Spleen (tissue), 11 donors: ENCODE measurements at regions not wholly inside any gene's neighbourhood (a gene's known extent, or its start where the extent isn't known, plus 50 kb on each side); places are given as distances from the start of the nearest gene placed in this dataset.

Experiments
- DNase-seq: peaks from one replicate; pipeline ENCODE4 v3.0.0-alpha.2; 2020
- H3K27ac ChIP-seq, 8 donors: fragments of 200-600 bp; sonication (generic) in 7 of 8; 1 replicate in 4 of 8; 2 replicates in 4 of 8; pipeline versions ENCODE4 v1.5.0 to v1.8.0; 2016 to 2021; ENCODE audit warnings: inconsistent platforms in 4 of 8, mild to moderate bottlenecking in 4 of 8, moderate library complexity in 1 of 8
- H3K27me3 ChIP-seq, 7 donors: fragments of 200-600 bp; sonication (generic) in 6 of 7; replicated peaks in 1 of 7; 1 replicate in 4 of 7; 2 replicates in 3 of 7; pipeline versions ENCODE4 v1.5.0 to v1.8.0; 2016 to 2021; ENCODE audit warnings: inconsistent platforms in 3 of 7, mild to moderate bottlenecking in 1 of 7
- H3K36me3 ChIP-seq, 6 donors: fragments of 200-600 bp; sonication (generic) in 5 of 6; 1 replicate in 4 of 6; 2 replicates in 2 of 6; pipeline versions ENCODE4 v1.5.0 to v1.8.0; 2016 to 2021; ENCODE audit warnings: inconsistent platforms in 2 of 6
- H3K4me1 ChIP-seq, 6 donors: fragments of 200-600 bp; sonication (generic) in 5 of 6; 1 replicate in 3 of 6; 2 replicates in 3 of 6; pipeline versions ENCODE4 v1.5.0 to v1.8.0; 2016 to 2021; ENCODE audit warnings: inconsistent platforms in 3 of 6
- H3K4me3 ChIP-seq, 8 donors: fragments of 200-600 bp; sonication (generic) in 7 of 8; 1 replicate in 4 of 8; 2 replicates in 4 of 8; pipeline versions ENCODE4 v1.5.0 to v1.8.0; 2016 to 2021; ENCODE audit warnings: inconsistent platforms in 4 of 8, mild to moderate bottlenecking in 4 of 8, moderate library complexity in 2 of 8
- H3K9me3 ChIP-seq, 8 donors: fragments of 200-600 bp; sonication (generic) in 7 of 8; 1 replicate in 4 of 8; 2 replicates in 4 of 8; pipeline versions ENCODE4 v1.5.0 to v1.8.0; 2016 to 2021; ENCODE audit warnings: inconsistent platforms in 4 of 8
- POLR2A ChIP-seq, 3 donors: fragments of 450-650 bp; IDR thresholded peaks; one replicate each; pipeline ENCODE4 v1.5.1; 2017; ENCODE audit warnings: antibody characterized with exemption in 3 of 3, mild to moderate bottlenecking in 1 of 3
- POLR2AphosphoS5 ChIP-seq, 3 donors: sonication (generic); formaldehyde crosslinking; IDR thresholded peaks; one replicate each; pipeline ENCODE4 v1.5.1; 2017; ENCODE audit warnings: antibody characterized with exemption in 3 of 3
- WGBS, 5 donors: extraction: QIAGEN DNeasy Blood & Tissue Kit in 3 of 5; methylation state at CpG; one replicate each; pipeline versions ENCODE4 v1.1.5 to v1.1.7; 2013 to 2018; 5-methylcytosine and 5-hydroxymethylcytosine counted together
- intact Hi-C: fragments of 100-400 bp; cut with DNase I; formaldehyde crosslinking; loops from one replicate; pipeline ENCODE4 v1.15.0; 2023; ENCODE audit warnings: low total_unique reads
- TF ChIP-seq, protein P1 (sequence below), 11 experiments: fragments of 200-600 bp in 7 of 11; fragments of 450-650 bp in 4 of 11; sonication (generic) in 4 of 11; IDR thresholded peaks in 8 of 11; conservative IDR thresholded peaks in 3 of 11; 1 replicate in 7 of 11; 2 replicates in 4 of 11; pipeline versions ENCODE4 v1.4.0 to v1.8.0; 2016 to 2021; ENCODE audit warnings: antibody characterized with exemption in 11 of 11, inconsistent platforms in 4 of 11, mild to moderate bottlenecking in 1 of 11
- donor health status: healthy with polysubstance abuse.
- donor health status: DM: no; HTN: no; CAD: no; lungs with moderate emphysema.
- donor health status: DM: no; HTN: no; CAD: no.
- donor health status: Bipolar disorder and iron deficiency.
- donor health status: healthy.
- donor health status: DM: no; HTN: no; CAD: no.
- donor health status: DM: yes; HTN: yes; CAD: no.

DNA sequence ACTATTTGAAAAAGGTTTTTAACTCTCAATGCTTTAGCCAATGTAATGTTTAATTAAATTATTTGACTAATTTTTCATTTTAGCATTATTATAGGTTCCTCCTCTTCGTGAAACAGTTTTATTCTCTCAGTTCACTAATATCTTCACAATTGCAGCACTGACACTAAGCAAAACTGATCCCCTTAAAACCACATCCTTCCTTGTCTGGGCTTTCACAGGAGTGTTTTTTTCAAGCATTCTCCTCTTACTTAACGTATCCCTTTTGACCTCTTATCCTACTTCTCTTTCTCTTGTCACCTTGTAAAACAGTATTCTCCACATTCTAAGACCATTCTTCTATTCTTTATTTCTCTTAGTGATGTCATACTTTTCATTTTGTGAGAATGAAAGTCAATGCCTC lies 112.8 kb downstream of the DSC3 start:
- DNase-seq: no peak
- 11 to 36% (median 17%) methylated on average over 2 of the region's 2 CpGs for WGBS, 5 donors
- intact Hi-C loops: no loop called here

DNA sequence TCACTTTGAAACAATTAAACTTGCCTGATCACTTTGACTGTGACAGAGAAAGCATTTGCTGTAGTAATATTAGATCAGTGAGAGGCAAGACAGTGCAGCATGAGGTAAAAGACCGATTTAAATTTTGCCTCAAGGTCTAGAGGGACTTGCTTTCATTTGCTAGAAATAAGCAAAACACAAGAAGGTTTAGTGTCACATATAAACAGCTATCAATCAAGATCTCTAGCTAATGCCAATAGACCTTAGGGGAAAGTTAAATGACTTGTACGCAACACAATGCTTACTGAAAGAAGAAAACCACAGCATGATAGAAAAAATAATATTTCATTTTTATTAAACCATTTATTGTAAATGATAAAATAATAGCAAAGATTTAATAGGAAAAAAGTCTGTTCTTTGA lies 113.5 kb downstream of the DSC3 start:
- no peaks in the 10 kb centered on the region for H3K4me1 ChIP-seq
- no peak overlapping the region for H3K4me3 ChIP-seq
- no peak for DNase-seq
- no peaks in the 10 kb centered on the region for H3K27me3 ChIP-seq
- intact Hi-C loops: no loop called here
- TF ChIP-seq POLR2AphosphoS5 (IDR thresholded peaks at IDR 0.05): no peak
- TF ChIP-seq, protein P1, sequence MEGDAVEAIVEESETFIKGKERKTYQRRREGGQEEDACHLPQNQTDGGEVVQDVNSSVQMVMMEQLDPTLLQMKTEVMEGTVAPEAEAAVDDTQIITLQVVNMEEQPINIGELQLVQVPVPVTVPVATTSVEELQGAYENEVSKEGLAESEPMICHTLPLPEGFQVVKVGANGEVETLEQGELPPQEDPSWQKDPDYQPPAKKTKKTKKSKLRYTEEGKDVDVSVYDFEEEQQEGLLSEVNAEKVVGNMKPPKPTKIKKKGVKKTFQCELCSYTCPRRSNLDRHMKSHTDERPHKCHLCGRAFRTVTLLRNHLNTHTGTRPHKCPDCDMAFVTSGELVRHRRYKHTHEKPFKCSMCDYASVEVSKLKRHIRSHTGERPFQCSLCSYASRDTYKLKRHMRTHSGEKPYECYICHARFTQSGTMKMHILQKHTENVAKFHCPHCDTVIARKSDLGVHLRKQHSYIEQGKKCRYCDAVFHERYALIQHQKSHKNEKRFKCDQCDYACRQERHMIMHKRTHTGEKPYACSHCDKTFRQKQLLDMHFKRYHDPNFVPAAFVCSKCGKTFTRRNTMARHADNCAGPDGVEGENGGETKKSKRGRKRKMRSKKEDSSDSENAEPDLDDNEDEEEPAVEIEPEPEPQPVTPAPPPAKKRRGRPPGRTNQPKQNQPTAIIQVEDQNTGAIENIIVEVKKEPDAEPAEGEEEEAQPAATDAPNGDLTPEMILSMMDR (IDR thresholded peaks at IDR 0.05 in 8 of 11, conservative IDR thresholded peaks at IDR 0.05 in 3 of 11): no peak
- H3K36me3 ChIP-seq: no peaks in the 10 kb centered on the region
- H3K27ac ChIP-seq: no peak overlapping the region
- WGBS, 5 donors: 69 to 87% (median 82%) methylated on average over 2 of the region's 2 CpGs
- H3K9me3 ChIP-seq: peaks cover 0 to 3% (median 0%) of the 10 kb centered on the region in 8 donors

More for the DNA sequence above, 112.8 kb downstream of the DSC3 start:
- Histone ChIP-seq H3K27ac (no peak overlapping the region), H3K4me1 (no peaks in the 10 kb centered on the region), H3K9me3 (no peaks in the 10 kb centered on the region), H3K4me3 (no peak overlapping the region), H3K36me3 (no peaks in the 10 kb centered on the region), H3K27me3 (no peaks in the 10 kb centered on the region)
- TF ChIP-seq POLR2A (IDR thresholded peaks at IDR 0.05) (no peak), POLR2AphosphoS5 (IDR thresholded peaks at IDR 0.05) (no peak)
- TF ChIP-seq, protein P1 (IDR thresholded peaks at IDR 0.05 in 8 of 11, conservative IDR thresholded peaks at IDR 0.05 in 3 of 11): no peak

DNA sequence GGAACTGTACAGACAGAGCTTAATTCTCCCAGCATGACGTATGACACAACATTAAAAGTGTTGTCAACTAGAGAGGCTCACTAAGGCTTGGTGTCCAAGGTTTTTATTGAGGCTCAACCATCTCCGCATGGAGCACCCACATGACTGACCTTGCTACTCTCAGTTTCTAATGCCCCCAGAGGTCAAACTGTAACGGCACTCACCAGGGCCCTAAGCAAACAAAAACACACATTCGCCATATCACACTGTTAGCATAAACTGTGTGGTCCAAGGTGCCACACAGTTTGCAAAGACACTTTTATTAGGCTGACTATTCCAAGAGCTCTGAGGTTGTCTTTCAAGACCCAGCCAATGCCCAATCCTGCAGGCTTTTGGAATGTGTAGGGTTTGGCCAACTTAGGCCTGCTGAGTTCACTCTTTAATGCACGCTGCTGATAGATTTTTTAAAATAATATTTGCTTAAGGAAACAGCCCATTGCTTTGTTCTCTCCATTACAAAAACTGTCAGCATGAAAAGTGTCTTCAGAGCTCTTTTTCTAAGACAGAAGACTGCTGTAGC lies 114.9 kb downstream of the DSC3 start:
- H3K4me1 ChIP-seq: no peaks in the 10 kb centered on the region
- no peak overlapping the region for H3K4me3 ChIP-seq
- 77 to 91% (median 81%) methylated on average over 5 of the region's 5 CpGs for WGBS, 5 donors
- no peaks in the 10 kb centered on the region for H3K36me3 ChIP-seq
- TF ChIP-seq, protein P1 (IDR thresholded peaks at IDR 0.05 in 8 of 11, conservative IDR thresholded peaks at IDR 0.05 in 3 of 11): no peak
- no peak for TF ChIP-seq POLR2AphosphoS5 (IDR thresholded peaks at IDR 0.05)
- TF ChIP-seq POLR2A (IDR thresholded peaks at IDR 0.05): no peak
- H3K9me3 ChIP-seq: peaks cover 0 to 5% (median 0%) of the 10 kb centered on the region in 8 donors
- no peaks in the 10 kb centered on the region for H3K27me3 ChIP-seq
- H3K27ac ChIP-seq: no peak overlapping the region
- intact Hi-C loops: no loop called here
- no peak for DNase-seq

DNA sequence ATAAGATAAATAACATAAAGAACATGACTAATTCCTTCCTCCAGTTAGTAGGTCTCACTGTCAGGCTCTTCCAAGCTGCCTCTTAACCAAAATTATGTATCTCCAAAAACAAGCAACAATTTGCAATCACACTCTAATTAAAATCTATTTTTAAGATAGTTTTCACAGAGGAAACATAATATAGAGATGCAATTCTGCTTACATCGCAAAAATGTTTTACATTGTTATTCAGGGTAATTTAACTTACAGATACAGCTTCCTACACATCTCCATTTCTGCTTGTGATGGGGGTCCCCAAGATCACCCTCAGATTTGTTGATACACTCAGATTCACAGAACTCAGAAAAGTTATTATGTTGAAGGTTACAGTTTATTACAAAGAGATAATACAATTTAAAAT lies 115.5 kb downstream of the DSC3 start:
- no peak for DNase-seq
- intact Hi-C loops: no loop called here
- H3K9me3 ChIP-seq: peaks cover 0 to 5% (median 0%) of the 10 kb centered on the region in 8 donors
- TF ChIP-seq POLR2AphosphoS5 (IDR thresholded peaks at IDR 0.05): no peak
- TF ChIP-seq POLR2A (IDR thresholded peaks at IDR 0.05): no peak
- TF ChIP-seq, protein P1 (IDR thresholded peaks at IDR 0.05 in 8 of 11, conservative IDR thresholded peaks at IDR 0.05 in 3 of 11): no peak
- no peaks in the 10 kb centered on the region for H3K27me3 ChIP-seq
- H3K4me1 ChIP-seq: no peaks in the 10 kb centered on the region
- H3K36me3 ChIP-seq: no peaks in the 10 kb centered on the region
- no peak overlapping the region for H3K27ac ChIP-seq
- 88 to 100% (median 96%) methylated on average over 1 of the region's 1 CpG for WGBS, 5 donors
- no peak overlapping the region for H3K4me3 ChIP-seq
